GM12878 (cell line): ENCODE measurements at regions not wholly inside any gene's neighbourhood (a gene's known extent, or its start where the extent isn't known, plus 50 kb on each side); places are given as distances from the start of the nearest gene placed in this dataset.

Source experiments
- CHD4 ChIP-seq: fragments of 200-600 bp; sonication (generic); IDR thresholded peaks from 2 replicates; pipeline ENCODE4 v1.6.1; 2016; ENCODE audit warnings: mild to moderate bottlenecking
- NBN ChIP-seq: fragments of 450-650 bp; IDR thresholded peaks from 2 replicates; pipeline ENCODE4 v1.6.1; 2016
- POLR2A ChIP-seq: IDR thresholded peaks from 2 replicates; pipeline ENCODE4 v1.6.1; 2011; ENCODE audit warnings: low read depth, mild to moderate bottlenecking, low read length
- POLR2AphosphoS5 ChIP-seq: IDR thresholded peaks from 2 replicates; pipeline ENCODE4 v1.6.1; 2011; ENCODE audit warnings: mild to moderate bottlenecking, low read length, inconsistent platforms
- RAD21 ChIP-seq: IDR thresholded peaks from 2 replicates; pipeline ENCODE4 v1.6.1; 2011; ENCODE audit warnings: mild to moderate bottlenecking, low read depth, low read length, moderate library complexity; ENCODE audit not compliant: insufficient read depth
- USF2 ChIP-seq: IDR thresholded peaks from 2 replicates; pipeline ENCODE4 v1.6.1; 2011; ENCODE audit warnings: low read depth, low read length, improper control_type of control experiment, borderline replicate concordance
- ZNF274 ChIP-seq: IDR thresholded peaks from one replicate; pipeline ENCODE4 v1.8.0; 2011; ENCODE audit not compliant: insufficient read length, insufficient read depth
- TF ChIP-seq, protein P1 (sequence below): fragments of 450-650 bp; formaldehyde crosslinking; IDR thresholded peaks from 2 replicates; pipeline ENCODE4 v1.4.0; 2020; ENCODE audit warnings: mild to moderate bottlenecking, moderate library complexity
- TF ChIP-seq, protein P2 (sequence below), 3 experiments: IDR thresholded peaks in 2 of 3; conservative IDR thresholded peaks in 1 of 3; 2 replicates each; pipeline ENCODE4 v1.5.1; 2011; ENCODE audit warnings: low read depth in 3 of 3, low read length in 3 of 3, mild to moderate bottlenecking in 3 of 3, control low read depth in 2 of 3, moderate library complexity in 2 of 3, inconsistent platforms in 1 of 3, mixed read lengths in 1 of 3; ENCODE audit not compliant: control insufficient read depth in 2 of 3, insufficient read depth in 1 of 3; ENCODE audit errors: extremely low read depth in 1 of 3
- TF ChIP-seq, protein P3 (sequence below): fragments of 450-650 bp; IDR thresholded peaks from 2 replicates; pipeline ENCODE4 v1.6.1; 2016; ENCODE audit warnings: mild to moderate bottlenecking
- TF ChIP-seq, protein P4 (sequence below): fragments of 450-650 bp; IDR thresholded peaks from 2 replicates; pipeline ENCODE4 v1.6.1; 2017; ENCODE audit warnings: antibody characterized with exemption, mild to moderate bottlenecking, moderate library complexity

- TF ChIP-seq NBN = no peak
- no peak for TF ChIP-seq RAD21
- no peak for TF ChIP-seq POLR2A
- TF ChIP-seq, protein P1, sequence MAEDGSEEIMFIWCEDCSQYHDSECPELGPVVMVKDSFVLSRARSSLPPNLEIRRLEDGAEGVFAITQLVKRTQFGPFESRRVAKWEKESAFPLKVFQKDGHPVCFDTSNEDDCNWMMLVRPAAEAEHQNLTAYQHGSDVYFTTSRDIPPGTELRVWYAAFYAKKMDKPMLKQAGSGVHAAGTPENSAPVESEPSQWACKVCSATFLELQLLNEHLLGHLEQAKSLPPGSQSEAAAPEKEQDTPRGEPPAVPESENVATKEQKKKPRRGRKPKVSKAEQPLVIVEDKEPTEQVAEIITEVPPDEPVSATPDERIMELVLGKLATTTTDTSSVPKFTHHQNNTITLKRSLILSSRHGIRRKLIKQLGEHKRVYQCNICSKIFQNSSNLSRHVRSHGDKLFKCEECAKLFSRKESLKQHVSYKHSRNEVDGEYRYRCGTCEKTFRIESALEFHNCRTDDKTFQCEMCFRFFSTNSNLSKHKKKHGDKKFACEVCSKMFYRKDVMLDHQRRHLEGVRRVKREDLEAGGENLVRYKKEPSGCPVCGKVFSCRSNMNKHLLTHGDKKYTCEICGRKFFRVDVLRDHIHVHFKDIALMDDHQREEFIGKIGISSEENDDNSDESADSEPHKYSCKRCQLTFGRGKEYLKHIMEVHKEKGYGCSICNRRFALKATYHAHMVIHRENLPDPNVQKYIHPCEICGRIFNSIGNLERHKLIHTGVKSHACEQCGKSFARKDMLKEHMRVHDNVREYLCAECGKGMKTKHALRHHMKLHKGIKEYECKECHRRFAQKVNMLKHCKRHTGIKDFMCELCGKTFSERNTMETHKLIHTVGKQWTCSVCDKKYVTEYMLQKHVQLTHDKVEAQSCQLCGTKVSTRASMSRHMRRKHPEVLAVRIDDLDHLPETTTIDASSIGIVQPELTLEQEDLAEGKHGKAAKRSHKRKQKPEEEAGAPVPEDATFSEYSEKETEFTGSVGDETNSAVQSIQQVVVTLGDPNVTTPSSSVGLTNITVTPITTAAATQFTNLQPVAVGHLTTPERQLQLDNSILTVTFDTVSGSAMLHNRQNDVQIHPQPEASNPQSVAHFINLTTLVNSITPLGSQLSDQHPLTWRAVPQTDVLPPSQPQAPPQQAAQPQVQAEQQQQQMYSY (CRISPR knock-in tag) = no peak
- TF ChIP-seq, protein P2, sequence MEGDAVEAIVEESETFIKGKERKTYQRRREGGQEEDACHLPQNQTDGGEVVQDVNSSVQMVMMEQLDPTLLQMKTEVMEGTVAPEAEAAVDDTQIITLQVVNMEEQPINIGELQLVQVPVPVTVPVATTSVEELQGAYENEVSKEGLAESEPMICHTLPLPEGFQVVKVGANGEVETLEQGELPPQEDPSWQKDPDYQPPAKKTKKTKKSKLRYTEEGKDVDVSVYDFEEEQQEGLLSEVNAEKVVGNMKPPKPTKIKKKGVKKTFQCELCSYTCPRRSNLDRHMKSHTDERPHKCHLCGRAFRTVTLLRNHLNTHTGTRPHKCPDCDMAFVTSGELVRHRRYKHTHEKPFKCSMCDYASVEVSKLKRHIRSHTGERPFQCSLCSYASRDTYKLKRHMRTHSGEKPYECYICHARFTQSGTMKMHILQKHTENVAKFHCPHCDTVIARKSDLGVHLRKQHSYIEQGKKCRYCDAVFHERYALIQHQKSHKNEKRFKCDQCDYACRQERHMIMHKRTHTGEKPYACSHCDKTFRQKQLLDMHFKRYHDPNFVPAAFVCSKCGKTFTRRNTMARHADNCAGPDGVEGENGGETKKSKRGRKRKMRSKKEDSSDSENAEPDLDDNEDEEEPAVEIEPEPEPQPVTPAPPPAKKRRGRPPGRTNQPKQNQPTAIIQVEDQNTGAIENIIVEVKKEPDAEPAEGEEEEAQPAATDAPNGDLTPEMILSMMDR (IDR thresholded peaks at IDR 0.05 in 2 of 3, conservative IDR thresholded peaks at IDR 0.05 in 1 of 3; ENCODE audit: control insufficient read depth in 2 of 3, extremely low read depth in 1 of 3, insufficient read depth in 1 of 3, low read depth in 3 of 3, low read length in 3 of 3) = no peak
- TF ChIP-seq, protein P3, sequence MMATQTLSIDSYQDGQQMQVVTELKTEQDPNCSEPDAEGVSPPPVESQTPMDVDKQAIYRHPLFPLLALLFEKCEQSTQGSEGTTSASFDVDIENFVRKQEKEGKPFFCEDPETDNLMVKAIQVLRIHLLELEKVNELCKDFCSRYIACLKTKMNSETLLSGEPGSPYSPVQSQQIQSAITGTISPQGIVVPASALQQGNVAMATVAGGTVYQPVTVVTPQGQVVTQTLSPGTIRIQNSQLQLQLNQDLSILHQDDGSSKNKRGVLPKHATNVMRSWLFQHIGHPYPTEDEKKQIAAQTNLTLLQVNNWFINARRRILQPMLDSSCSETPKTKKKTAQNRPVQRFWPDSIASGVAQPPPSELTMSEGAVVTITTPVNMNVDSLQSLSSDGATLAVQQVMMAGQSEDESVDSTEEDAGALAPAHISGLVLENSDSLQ = no peak
- no peak for TF ChIP-seq CHD4
- no peak for TF ChIP-seq ZNF274
- TF ChIP-seq USF2 = no peak
- TF ChIP-seq, protein P4, sequence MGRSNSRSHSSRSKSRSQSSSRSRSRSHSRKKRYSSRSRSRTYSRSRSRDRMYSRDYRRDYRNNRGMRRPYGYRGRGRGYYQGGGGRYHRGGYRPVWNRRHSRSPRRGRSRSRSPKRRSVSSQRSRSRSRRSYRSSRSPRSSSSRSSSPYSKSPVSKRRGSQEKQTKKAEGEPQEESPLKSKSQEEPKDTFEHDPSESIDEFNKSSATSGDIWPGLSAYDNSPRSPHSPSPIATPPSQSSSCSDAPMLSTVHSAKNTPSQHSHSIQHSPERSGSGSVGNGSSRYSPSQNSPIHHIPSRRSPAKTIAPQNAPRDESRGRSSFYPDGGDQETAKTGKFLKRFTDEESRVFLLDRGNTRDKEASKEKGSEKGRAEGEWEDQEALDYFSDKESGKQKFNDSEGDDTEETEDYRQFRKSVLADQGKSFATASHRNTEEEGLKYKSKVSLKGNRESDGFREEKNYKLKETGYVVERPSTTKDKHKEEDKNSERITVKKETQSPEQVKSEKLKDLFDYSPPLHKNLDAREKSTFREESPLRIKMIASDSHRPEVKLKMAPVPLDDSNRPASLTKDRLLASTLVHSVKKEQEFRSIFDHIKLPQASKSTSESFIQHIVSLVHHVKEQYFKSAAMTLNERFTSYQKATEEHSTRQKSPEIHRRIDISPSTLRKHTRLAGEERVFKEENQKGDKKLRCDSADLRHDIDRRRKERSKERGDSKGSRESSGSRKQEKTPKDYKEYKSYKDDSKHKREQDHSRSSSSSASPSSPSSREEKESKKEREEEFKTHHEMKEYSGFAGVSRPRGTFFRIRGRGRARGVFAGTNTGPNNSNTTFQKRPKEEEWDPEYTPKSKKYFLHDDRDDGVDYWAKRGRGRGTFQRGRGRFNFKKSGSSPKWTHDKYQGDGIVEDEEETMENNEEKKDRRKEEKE = no peak
- TF ChIP-seq POLR2AphosphoS5 = no peak
Observed at GRCh38 chr22:49182416-49182815, 645.3 kb downstream of the BRD1 start.
